HepG2 (cell line): ENCODE measurements at regions not wholly inside any gene's neighbourhood (a gene's known extent, or its start where the extent isn't known, plus 50 kb on each side); places are given as distances from the start of the nearest gene placed in this dataset.
A peak's percentile ranks its signal among the peaks of the same experiment; 100 is the strongest.

Experiments used
- ATAC-seq: fragments of 200-7000 bp; cut with Tn5 transposase; 3 replicates; pipeline ENCODE4 v1.9.1; 2020; ENCODE audit warnings: mild to moderate bottlenecking, moderate library complexity
- BruUV-seq: library from RNA; stranded (reverse); fragments of 400-500 nt; replicated peaks from 2 replicates; lab custom pipeline; 2021; lab: Mats Ljungman, UMichigan
- CTCF ChIA-PET: fragments of 300-600 bp; formaldehyde crosslinking; extraction: SDS; loops from one replicate; lab custom pipeline; 2021; ENCODE audit warnings: low total read pairs, inconsistent platforms, low intra/inter-chr PET ratio; lab: Yijun Ruan, JAX
- POLR2A ChIA-PET: fragments of 350-600 bp; sonication (Branson Sonifier 250); formaldehyde crosslinking; loops from one replicate; lab custom pipeline; 2020; ENCODE audit warnings: antibody characterized with exemption, inconsistent platforms; lab: Yijun Ruan, JAX
- DNase-seq: peaks from one replicate; pipeline ENCODE4 v3.0.0-alpha.2; 2015; ENCODE audit warnings: low spot score
- FAIRE-seq: peaks from 3 replicates; lab custom pipeline; 2011; peaks lifted over from hg19 to GRCh38; lab: Jason Lieb, UNC
- H2AFZ ChIP-seq: one replicate; pipeline ENCODE4 v1.6.1; 2011; ENCODE audit warnings: low read length, inconsistent platforms
- H3K27ac ChIP-seq: fragments of 300-600 bp; 3 replicates; pipeline ENCODE4 v1.8.0; 2011; ENCODE audit warnings: mixed run types, mild to moderate bottlenecking, mixed read lengths, low read length, inconsistent platforms; ENCODE audit not compliant: insufficient read depth; ENCODE audit errors: extremely low read length
- H3K27me3 ChIP-seq, 2 experiments: fragments of 200-600 bp in 1 of 2; 2 replicates in 1 of 2; 3 replicates in 1 of 2; pipeline versions ENCODE4 v1.6.0 to v1.8.0; 2011; ENCODE audit warnings: low read length in 2 of 2, mild to moderate bottlenecking in 2 of 2, moderate library complexity in 2 of 2, inconsistent platforms in 1 of 2; ENCODE audit not compliant: insufficient read depth in 2 of 2, control insufficient read depth in 1 of 2
- H3K36me3 ChIP-seq, 2 experiments: fragments of 200-600 bp in 1 of 2; replicated peaks in 1 of 2; 2 replicates in 1 of 2; 3 replicates in 1 of 2; pipeline versions ENCODE4 v1.5.1 to v1.8.0; 2011; ENCODE audit warnings: low read length in 2 of 2, inconsistent platforms in 1 of 2; ENCODE audit not compliant: insufficient read depth in 2 of 2, control insufficient read depth in 1 of 2
- H3K4me1 ChIP-seq: 2 replicates; pipeline ENCODE4 v1.5.1; 2012; ENCODE audit warnings: low read length, inconsistent platforms; ENCODE audit not compliant: insufficient read depth
- H3K4me2 ChIP-seq: 2 replicates; pipeline ENCODE4 v1.6.0; 2011; ENCODE audit warnings: low read depth, low read length, inconsistent platforms
- H3K4me3 ChIP-seq, 3 experiments: fragments of 200-600 bp in 1 of 3; sonication (generic), shearing (Covaris generic) in 1 of 3; replicated peaks in 1 of 3; 2 replicates each; pipeline ENCODE4 v1.5.1; 2011 to 2016; ENCODE audit warnings: low read length in 3 of 3, inconsistent platforms in 2 of 3, low read depth in 2 of 3, mild to moderate bottlenecking in 2 of 3, control low read depth in 1 of 3, mixed read lengths in 1 of 3; ENCODE audit not compliant: insufficient read depth in 1 of 3
- H3K79me2 ChIP-seq: one replicate; pipeline ENCODE4 v1.6.1; 2011; ENCODE audit warnings: low read length, inconsistent platforms; ENCODE audit not compliant: insufficient read depth
- H3K9ac ChIP-seq: 2 replicates; pipeline ENCODE4 v1.6.0; 2011; ENCODE audit warnings: mild to moderate bottlenecking, low read depth, low read length, inconsistent platforms; ENCODE audit not compliant: insufficient read depth
- H3K9me3 ChIP-seq: 2 replicates; pipeline ENCODE4 v1.5.1; 2012; ENCODE audit warnings: mild to moderate bottlenecking, low read length
- H4K20me1 ChIP-seq: 2 replicates; pipeline ENCODE4 v1.6.0; 2011; ENCODE audit warnings: inconsistent platforms, mild to moderate bottlenecking, low read length, moderate library complexity; ENCODE audit not compliant: insufficient read depth
- ELK4 ChIP-seq: sonication (generic); formaldehyde crosslinking; IDR thresholded peaks from 2 replicates; pipeline ENCODE4 v1.9.0; 2021; ENCODE audit warnings: missing genetic modification reagents, borderline replicate concordance
- MAFF ChIP-seq: IDR thresholded peaks from 2 replicates; pipeline ENCODE4 v1.6.1; 2011; ENCODE audit warnings: low read depth, low read length, improper control_type of control experiment
- MAFK ChIP-seq, 2 experiments: IDR thresholded peaks in 1 of 2; conservative IDR thresholded peaks in 1 of 2; 2 replicates each; pipeline ENCODE4 v1.6.1; 2011; ENCODE audit warnings: improper control_type of control experiment in 2 of 2, low read length in 2 of 2
- SRF ChIP-seq: IDR thresholded peaks from 2 replicates; pipeline ENCODE4 v1.6.1; 2011; ENCODE audit warnings: mild to moderate bottlenecking, low read depth, low read length, moderate library complexity
- ZNF335 ChIP-seq: sonication (generic); formaldehyde crosslinking; IDR thresholded peaks from 2 replicates; pipeline ENCODE4 v1.4.0; 2020; ENCODE audit warnings: missing genetic modification reagents
- ZNF687 ChIP-seq: sonication (generic); formaldehyde crosslinking; IDR thresholded peaks from 2 replicates; pipeline ENCODE4 v1.5.1; 2020; ENCODE audit warnings: mild to moderate bottlenecking, missing genetic modification reagents, moderate library complexity
- WGBS: methylation state at CpG from one replicate; pipeline ENCODE4 v1.1.6; 2017; ENCODE audit warnings: low lambda C conversion rate; 5-methylcytosine and 5-hydroxymethylcytosine counted together
- in situ Hi-C: cut with HindIII; loops from 2 replicates; pipeline ENCODE4 v1.10.0; 2017; ENCODE audit warnings: low pct_unique_long_range_greater_than_20kb; ENCODE audit not compliant: extremely low pct_ligation_motif_present
- intact Hi-C: fragments of 100-400 bp; cut with micrococcal nuclease; formaldehyde crosslinking; loops from one replicate; pipeline ENCODE4 v1.10.0; 2022; ENCODE audit not compliant: unreplicated experiment

GRCh38 chr14:29150659-29151058 is 384.1 kb downstream of the FOXG1 start:
- ChIA-PET POLR2A (no interaction called here), CTCF (no interaction called here)
- H3K79me2 ChIP-seq: no peaks in the 10 kb centered on the region

GRCh38 chr14:29156096-29156495 is 389.5 kb downstream of the FOXG1 start:
- no peak overlapping the region for H3K4me2 ChIP-seq
- no peaks in the 10 kb centered on the region for H3K4me1 ChIP-seq
- FAIRE-seq: no peak
- ChIA-PET CTCF (no interaction called here), POLR2A (no interaction called here)
- H3K36me3 ChIP-seq: no peaks in the 10 kb centered on the region
- no peak for ATAC-seq
- DNase-seq: no peak
- H3K9me3 ChIP-seq: peaks cover 53% of the 10 kb centered on the region
- H4K20me1 ChIP-seq: no peaks in the 10 kb centered on the region
- no peak overlapping the region for H3K9ac ChIP-seq
- H3K4me3 ChIP-seq: no peak overlapping the region
- no peaks in the 10 kb centered on the region for H3K27me3 ChIP-seq
- TF ChIP-seq MAFF (peak; percentile 66; the same call in 1 of the 2 replicates), ZNF687 (CRISPR knock-in tag) (no peak), MAFK (conservative IDR thresholded peaks at IDR 0.05 in 1 of 2, IDR thresholded peaks at IDR 0.05 in 1 of 2; ENCODE audit: low read length in 2 of 2) (peak; percentile 67 to 78; a peak in 3 of 4 replicates)
- intact Hi-C loops: no loop called here
- BruUV-seq: no TSS peak
- H3K27ac ChIP-seq: no peak overlapping the region
- no peaks in the 10 kb centered on the region for H3K79me2 ChIP-seq
- no peak overlapping the region for H2AFZ ChIP-seq
- in situ Hi-C loops: no loop called here

More at GRCh38 chr14:29150659-29151058, 384.1 kb downstream of the FOXG1 start:
- H3K4me1 ChIP-seq: no peaks in the 10 kb centered on the region
- no peak overlapping the region for H2AFZ ChIP-seq
- intact Hi-C loops: no loop called here
- H3K4me2 ChIP-seq: no peak overlapping the region
- H4K20me1 ChIP-seq: no peaks in the 10 kb centered on the region
- peaks cover 74% of the 10 kb centered on the region for H3K9me3 ChIP-seq
- no peak overlapping the region for H3K9ac ChIP-seq
- no TSS peak for BruUV-seq
- 54% methylated on average over 10 of the region's 10 CpGs for WGBS
- TF ChIP-seq MAFF (peak; percentile 66), SRF (0 out of 2 replicates have a peak, but pooled peaks have one; percentile 29), ZNF335 (CRISPR knock-in tag) (no peak), ELK4 (CRISPR knock-in tag) (0 out of 2 replicates have a peak, but pooled peaks have one; percentile 27), MAFK (conservative IDR thresholded peaks at IDR 0.05 in 1 of 2, IDR thresholded peaks at IDR 0.05 in 1 of 2; ENCODE audit: low read length in 2 of 2) (peak; percentile 44 to 71; a peak in 3 of 4 replicates)
- FAIRE-seq (no peak), DNase-seq (no peak), ATAC-seq (no peak)
- H3K4me3 ChIP-seq: no peak overlapping the region
- in situ Hi-C loops: no loop called here
- no peaks in the 10 kb centered on the region for H3K36me3 ChIP-seq
- no peaks in the 10 kb centered on the region for H3K27me3 ChIP-seq
- no peak overlapping the region for H3K27ac ChIP-seq
